Loucy (cell line): ENCODE measurements at regions not wholly inside any gene's neighbourhood (a gene's known extent, or its start where the extent isn't known, plus 50 kb on each side); places are given as distances from the start of the nearest gene placed in this dataset.
A peak's percentile ranks its signal among the peaks of the same experiment; 100 is the strongest.

Experiments
- H2AFZ ChIP-seq: fragments of 200-600 bp; sonication (generic); 2 replicates; pipeline ENCODE4 v1.6.0; 2016; ENCODE audit warnings: antibody characterized with exemption, mild to moderate bottlenecking, low read length, moderate library complexity
- H3F3A ChIP-seq: fragments of 200-600 bp; 2 replicates; pipeline ENCODE4 v1.6.0; 2016; ENCODE audit warnings: antibody characterized with exemption, low read depth, mild to moderate bottlenecking
- H3K27me3 ChIP-seq: fragments of 200-600 bp; sonication (generic); 2 replicates; pipeline ENCODE4 v1.6.1; 2014; ENCODE audit warnings: low read length, mild to moderate bottlenecking; ENCODE audit not compliant: insufficient read depth, poor library complexity, severe bottlenecking
- H3K36me3 ChIP-seq: fragments of 200-600 bp; sonication (generic); 2 replicates; pipeline ENCODE4 v1.6.1; 2016; ENCODE audit warnings: low read length; ENCODE audit not compliant: insufficient read depth
- H3K4me1 ChIP-seq: fragments of 200-600 bp; sonication (generic); 2 replicates; pipeline ENCODE4 v1.5.1; 2014; ENCODE audit warnings: low read length, mild to moderate bottlenecking; ENCODE audit not compliant: insufficient read depth, poor library complexity, severe bottlenecking
- H3K4me2 ChIP-seq: fragments of 200-600 bp; sonication (generic); 2 replicates; pipeline ENCODE4 v1.6.0; 2014; ENCODE audit warnings: antibody characterized with exemption, low read length, low read depth, mild to moderate bottlenecking; ENCODE audit not compliant: poor library complexity, severe bottlenecking
- H3K4me3 ChIP-seq: fragments of 200-600 bp; sonication (generic); 2 replicates; pipeline ENCODE4 v1.5.1; 2014; ENCODE audit warnings: low read length, mild to moderate bottlenecking, mixed read lengths; ENCODE audit not compliant: poor library complexity, severe bottlenecking
- H3K79me2 ChIP-seq: fragments of 200-600 bp; sonication (generic); 2 replicates; pipeline ENCODE4 v1.6.1; 2014; ENCODE audit warnings: low read length; ENCODE audit not compliant: insufficient read depth
- H3K9ac ChIP-seq: fragments of 200-600 bp; sonication (generic); 2 replicates; pipeline ENCODE4 v1.6.0; 2014; ENCODE audit warnings: mild to moderate bottlenecking, low read depth, low read length, moderate library complexity; ENCODE audit not compliant: poor library complexity, severe bottlenecking
- H3K9me2 ChIP-seq: fragments of 200-600 bp; sonication (generic); replicated peaks from 2 replicates; pipeline ENCODE4 v1.6.1; 2016; ENCODE audit warnings: low read depth, low read length, mixed read lengths
- H3K9me3 ChIP-seq: fragments of 200-600 bp; sonication (generic); 2 replicates; pipeline ENCODE4 v1.6.1; 2014; ENCODE audit warnings: mild to moderate bottlenecking, antibody characterized with exemption, low read length, low read depth; ENCODE audit not compliant: insufficient read depth
- H4K20me1 ChIP-seq: fragments of 200-600 bp; sonication (generic); 2 replicates; pipeline ENCODE4 v1.6.0; 2014; ENCODE audit warnings: antibody characterized with exemption, low read length, mild to moderate bottlenecking; ENCODE audit not compliant: insufficient read depth, poor library complexity, severe bottlenecking
- EZH2phosphoT487 ChIP-seq: fragments of 200-600 bp; IDR thresholded peaks from 2 replicates; pipeline ENCODE4 v1.6.1; 2018; ENCODE audit warnings: antibody characterized with exemption, mild to moderate bottlenecking, moderate library complexity, borderline replicate concordance
- TF ChIP-seq, protein P1 (sequence below): fragments of 200-600 bp; sonication (generic); conservative IDR thresholded peaks from 2 replicates; pipeline ENCODE4 v1.5.1; 2014; ENCODE audit warnings: mild to moderate bottlenecking, antibody characterized with exemption, low read length

DNA sequence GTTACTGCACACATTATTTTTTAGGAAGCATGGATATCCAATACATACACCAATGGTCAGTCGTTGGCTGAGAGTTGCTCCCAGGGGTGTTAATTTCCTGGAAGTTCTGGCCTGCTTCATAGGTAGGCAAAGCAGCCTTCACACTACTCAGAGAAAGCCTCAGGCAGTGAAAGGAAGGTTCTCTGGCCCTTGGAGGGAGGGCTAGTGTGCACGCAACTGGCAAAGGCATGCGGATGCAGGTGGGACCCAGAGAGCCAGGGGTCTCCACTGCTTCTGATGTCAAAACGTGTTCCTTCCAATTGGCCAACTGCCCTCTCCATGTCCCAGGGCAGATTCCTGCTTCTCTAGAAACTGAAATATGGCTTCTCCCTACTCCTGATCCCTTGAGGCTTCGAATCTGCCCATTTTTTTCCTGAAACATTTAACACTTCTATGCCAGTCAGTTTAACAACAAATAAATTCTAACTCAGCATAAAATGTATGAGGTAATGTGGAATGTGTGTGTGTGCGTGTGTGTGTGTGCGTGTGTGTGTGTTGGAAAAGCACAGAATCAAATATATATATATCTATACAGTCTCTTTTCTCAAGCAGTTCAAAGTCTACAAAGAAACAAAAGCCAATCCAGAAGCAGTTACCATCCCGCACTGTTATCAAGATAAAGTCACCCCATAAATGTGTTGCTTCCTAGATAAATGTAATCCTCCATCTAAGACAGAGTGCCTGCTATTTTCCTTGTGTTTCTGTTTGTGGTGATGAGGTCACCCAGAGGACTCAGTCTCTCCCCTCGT lies 94.0 kb upstream of the HIVEP1 start:
- Histone ChIP-seq H3K4me3 (no peak overlapping the region), H3K9me2 (no peaks in the 10 kb centered on the region), H4K20me1 (no peaks in the 10 kb centered on the region), H3K4me2 (no peak overlapping the region), H3K27me3 (no peaks in the 10 kb centered on the region), H2AFZ (no peak overlapping the region), H3K4me1 (no peaks in the 10 kb centered on the region), H3K9me3 (no peaks in the 10 kb centered on the region), H3K79me2 (no peaks in the 10 kb centered on the region), H3K36me3 (no peaks in the 10 kb centered on the region), H3F3A (no peaks in the 10 kb centered on the region), H3K9ac (no peak overlapping the region)
- TF ChIP-seq EZH2phosphoT487 = no peak
- TF ChIP-seq, protein P1, sequence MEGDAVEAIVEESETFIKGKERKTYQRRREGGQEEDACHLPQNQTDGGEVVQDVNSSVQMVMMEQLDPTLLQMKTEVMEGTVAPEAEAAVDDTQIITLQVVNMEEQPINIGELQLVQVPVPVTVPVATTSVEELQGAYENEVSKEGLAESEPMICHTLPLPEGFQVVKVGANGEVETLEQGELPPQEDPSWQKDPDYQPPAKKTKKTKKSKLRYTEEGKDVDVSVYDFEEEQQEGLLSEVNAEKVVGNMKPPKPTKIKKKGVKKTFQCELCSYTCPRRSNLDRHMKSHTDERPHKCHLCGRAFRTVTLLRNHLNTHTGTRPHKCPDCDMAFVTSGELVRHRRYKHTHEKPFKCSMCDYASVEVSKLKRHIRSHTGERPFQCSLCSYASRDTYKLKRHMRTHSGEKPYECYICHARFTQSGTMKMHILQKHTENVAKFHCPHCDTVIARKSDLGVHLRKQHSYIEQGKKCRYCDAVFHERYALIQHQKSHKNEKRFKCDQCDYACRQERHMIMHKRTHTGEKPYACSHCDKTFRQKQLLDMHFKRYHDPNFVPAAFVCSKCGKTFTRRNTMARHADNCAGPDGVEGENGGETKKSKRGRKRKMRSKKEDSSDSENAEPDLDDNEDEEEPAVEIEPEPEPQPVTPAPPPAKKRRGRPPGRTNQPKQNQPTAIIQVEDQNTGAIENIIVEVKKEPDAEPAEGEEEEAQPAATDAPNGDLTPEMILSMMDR = no peak

DNA sequence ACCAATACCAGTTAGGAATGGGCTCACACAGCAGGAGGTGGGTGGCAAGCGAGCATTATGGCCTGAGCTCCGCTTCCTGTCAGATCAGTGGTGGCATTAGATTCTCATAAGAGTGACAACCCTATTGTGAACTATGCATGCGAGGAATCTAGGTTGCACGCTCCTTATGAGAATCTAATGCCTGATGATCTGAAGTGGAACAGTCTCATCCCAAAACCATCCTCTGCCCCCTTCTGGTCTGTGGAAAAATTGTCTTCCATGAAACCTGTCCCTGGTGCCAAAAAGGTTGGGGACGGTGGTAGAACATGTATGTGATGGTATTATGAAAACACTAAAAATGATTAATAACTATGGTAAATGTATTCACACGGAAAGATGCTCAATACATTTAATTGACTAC lies 99.7 kb upstream of the HIVEP1 start:
- H3K4me3 ChIP-seq = no peak overlapping the region
- H3K9ac ChIP-seq = no peak overlapping the region
- no peak overlapping the region for H2AFZ ChIP-seq
- TF ChIP-seq, protein P1 = peak; percentile 40
- TF ChIP-seq EZH2phosphoT487 = no peak
- H3K9me2 ChIP-seq = no peaks in the 10 kb centered on the region
- no peak overlapping the region for H3K4me2 ChIP-seq
- H3F3A ChIP-seq = no peaks in the 10 kb centered on the region
- H3K9me3 ChIP-seq = no peaks in the 10 kb centered on the region
- H4K20me1 ChIP-seq = no peaks in the 10 kb centered on the region
- H3K27me3 ChIP-seq = no peaks in the 10 kb centered on the region
- peaks cover 16% of the 10 kb centered on the region for H3K4me1 ChIP-seq
- H3K36me3 ChIP-seq = no peaks in the 10 kb centered on the region
- H3K79me2 ChIP-seq = no peaks in the 10 kb centered on the region

DNA sequence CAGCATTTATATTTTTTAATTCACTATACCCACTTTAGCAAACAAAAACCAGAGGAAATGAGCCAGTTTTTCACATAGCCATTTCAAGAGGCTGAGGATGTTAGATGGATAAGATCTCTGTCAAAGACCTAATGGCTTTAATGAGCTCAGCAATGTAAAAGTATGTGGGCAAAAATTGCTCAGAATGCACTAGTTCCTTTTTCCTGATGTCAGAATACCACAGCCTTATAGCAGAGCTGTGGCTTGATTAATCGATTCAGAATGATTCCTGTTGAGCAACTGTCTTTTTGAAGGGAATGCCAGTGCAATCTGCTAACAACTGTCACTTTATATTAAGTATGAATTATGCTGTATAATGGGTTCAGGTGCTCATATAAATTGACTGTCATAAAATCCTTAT lies 100.6 kb upstream of the HIVEP1 start:
- no peaks in the 10 kb centered on the region for H3K36me3 ChIP-seq
- H3K4me1 ChIP-seq = peaks cover 16% of the 10 kb centered on the region
- H2AFZ ChIP-seq = no peak overlapping the region
- H3K9me2 ChIP-seq = no peaks in the 10 kb centered on the region
- no peaks in the 10 kb centered on the region for H4K20me1 ChIP-seq
- TF ChIP-seq EZH2phosphoT487 = no peak
- TF ChIP-seq, protein P1 = no peak
- H3F3A ChIP-seq = no peaks in the 10 kb centered on the region
- H3K9ac ChIP-seq = no peak overlapping the region
- H3K9me3 ChIP-seq = no peaks in the 10 kb centered on the region; the same call in 1 of the 2 replicates
- no peaks in the 10 kb centered on the region for H3K27me3 ChIP-seq
- H3K79me2 ChIP-seq = no peaks in the 10 kb centered on the region
- H3K4me2 ChIP-seq = peak overlapping the region; percentile 55
- H3K4me3 ChIP-seq = no peak overlapping the region
